ENCODE measurements at regions not wholly inside any gene's neighbourhood (a gene's known extent, or its start where the extent isn't known, plus 50 kb on each side); places are given as distances from the start of the nearest gene placed in this dataset.

GRCh38 chr9:14515571-14516198 is 177.5 kb downstream of the ZDHHC21 start:
- TF ChIP-seq EP300 (IDR thresholded peaks at IDR 0.05) (no peak), POLR2AphosphoS5 (IDR thresholded peaks at IDR 0.05) (no peak), POLR2A (IDR thresholded peaks at IDR 0.05) (no peak)
